Bone marrow (tissue), 2 donors: ENCODE measurements at regions not wholly inside any gene's neighbourhood (a gene's known extent, or its start where the extent isn't known, plus 50 kb on each side); places are given as distances from the start of the nearest gene placed in this dataset.
"Not testable (repeated sequence)": the region's sequence is repeated elsewhere in the genome, so short reads cannot be mapped to it uniquely, and the experiment has no call there.

Experiments
- DNase-seq, 2 donors: peaks; one replicate each; lab custom pipeline; 2025; lab: John Stamatoyannopoulos, UW

DNA sequence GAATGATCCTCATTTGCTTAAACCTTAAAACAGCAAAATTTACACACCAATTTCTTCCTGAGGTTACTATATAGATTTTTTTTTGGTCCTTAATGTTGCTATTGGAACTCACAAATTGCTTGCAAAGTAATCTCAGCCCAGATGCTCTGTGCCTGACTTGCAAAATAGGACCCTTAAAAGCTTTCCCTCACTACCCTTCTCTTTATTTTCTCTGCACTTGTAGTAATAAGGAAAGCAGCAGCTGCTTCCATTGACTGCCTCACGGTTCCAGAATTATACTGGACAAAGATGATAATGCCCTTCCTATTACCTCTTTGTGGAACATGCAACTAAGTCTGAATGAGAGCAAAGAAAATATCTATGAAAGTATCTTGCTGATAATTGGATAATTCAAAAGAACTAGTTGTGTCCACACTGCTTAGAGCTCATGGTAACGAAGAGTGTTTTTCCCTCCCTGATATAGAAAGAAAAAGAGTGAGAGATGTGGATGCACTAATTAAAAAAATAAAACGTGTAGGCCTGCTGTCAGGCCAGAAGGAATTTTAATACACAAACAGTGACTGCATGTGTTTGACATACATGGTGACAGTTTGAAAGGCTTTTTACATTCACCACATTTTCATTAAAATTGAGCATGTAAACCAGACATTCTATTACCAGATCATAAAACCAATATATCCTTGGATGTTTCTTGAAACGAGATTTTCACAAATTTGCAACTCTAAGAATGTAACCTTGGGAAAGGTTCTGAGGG is 783.1 kb downstream of the GBE1 start:
- no peak for DNase-seq

DNA sequence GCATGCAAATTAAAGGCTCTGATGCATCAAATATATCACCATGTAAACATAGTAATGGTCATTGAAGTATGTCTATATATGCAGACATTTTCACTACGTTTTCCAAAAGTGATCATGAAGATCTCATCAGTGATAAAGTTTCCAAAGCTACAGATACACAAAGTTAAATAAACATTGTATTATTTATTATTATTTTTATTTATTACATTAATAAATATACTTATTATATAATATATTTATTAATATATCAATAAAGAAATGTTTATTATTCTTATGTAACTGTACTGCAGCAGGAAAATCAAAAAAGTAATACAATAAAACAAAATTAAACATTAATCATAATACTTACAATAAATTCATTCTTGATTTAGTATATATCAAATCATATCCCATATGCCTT is 791.2 kb downstream of the GBE1 start:
- DNase-seq: no peak

DNA sequence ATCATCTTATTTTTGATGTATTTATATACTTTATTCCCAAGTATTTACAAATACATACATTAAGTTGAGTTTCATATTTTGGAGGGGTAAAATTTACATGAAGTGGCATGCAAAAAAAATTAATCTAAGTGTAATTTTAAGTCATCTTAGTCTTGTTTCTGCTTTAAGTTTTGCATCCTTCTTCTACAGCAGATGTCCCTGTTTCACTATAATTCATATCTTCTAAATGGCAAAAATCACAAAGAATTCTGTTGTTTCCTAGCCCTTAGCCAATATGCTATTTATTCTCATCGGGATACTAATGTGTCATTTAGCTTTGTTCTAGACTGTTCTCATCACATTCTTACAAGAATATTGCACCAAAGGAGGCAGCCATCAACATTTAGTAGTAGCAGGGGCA is 831.9 kb downstream of the GBE1 start:
- DNase-seq: no peak

DNA sequence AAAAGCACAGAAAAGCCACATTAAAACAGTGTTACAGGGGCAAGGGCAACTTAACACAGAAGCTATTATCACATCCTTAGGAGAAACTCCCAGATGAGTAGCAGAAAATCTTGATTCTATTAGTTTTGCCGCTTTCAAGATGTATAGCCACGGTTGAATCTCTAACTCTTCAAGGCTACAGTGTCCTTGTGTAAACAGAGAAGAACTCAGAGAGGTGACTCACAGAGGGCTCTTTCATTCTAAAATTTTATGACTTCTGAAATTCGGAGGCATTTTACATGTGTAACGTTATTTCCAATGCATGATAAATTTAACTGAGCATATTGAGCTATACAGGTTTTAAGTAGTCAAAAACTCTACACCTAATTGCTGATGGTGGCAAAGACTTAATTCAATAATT is 846.6 kb downstream of the GBE1 start:
- no peak for DNase-seq

DNA sequence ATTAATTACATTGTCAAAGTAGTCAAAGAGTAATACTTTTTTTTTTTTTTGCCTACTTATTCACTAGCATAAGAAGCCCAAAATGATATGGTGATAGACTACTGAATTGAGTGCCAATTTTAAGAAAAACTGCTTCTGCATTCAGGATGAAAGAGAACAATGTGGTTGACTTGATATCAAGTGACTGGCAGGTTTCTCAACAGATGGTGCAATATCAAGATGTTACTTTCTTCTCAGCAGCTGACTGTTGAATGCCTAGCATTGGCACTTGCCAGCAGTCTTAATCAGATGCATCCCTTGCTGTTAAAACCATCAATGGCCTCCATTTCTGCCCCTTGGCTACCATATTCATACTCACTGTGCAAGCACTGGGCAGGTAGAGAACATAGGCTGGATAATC is 863.2 kb downstream of the GBE1 start:
- no peak for DNase-seq

DNA sequence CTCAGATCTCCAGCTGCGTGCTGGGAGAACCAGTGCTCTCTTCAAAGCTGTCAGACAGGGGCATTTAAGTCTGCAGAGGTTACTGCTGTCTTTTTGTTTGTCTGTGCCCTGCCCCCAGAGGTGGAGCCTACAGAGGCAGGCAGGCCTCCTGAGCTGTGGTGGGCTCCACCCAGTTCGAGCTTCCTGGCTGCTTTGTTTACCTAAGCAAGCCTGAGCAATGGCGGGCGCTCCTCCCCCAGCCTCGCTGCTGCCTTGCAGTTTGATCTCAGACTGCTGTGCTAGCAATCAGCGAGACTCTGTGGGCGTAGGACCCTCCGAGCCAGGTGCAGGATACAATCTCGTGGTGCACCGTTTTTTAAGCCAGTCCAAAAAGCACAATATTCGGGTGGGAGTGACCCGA is 864.4 kb downstream of the GBE1 start:
- not testable (repeated sequence) for DNase-seq

DNA sequence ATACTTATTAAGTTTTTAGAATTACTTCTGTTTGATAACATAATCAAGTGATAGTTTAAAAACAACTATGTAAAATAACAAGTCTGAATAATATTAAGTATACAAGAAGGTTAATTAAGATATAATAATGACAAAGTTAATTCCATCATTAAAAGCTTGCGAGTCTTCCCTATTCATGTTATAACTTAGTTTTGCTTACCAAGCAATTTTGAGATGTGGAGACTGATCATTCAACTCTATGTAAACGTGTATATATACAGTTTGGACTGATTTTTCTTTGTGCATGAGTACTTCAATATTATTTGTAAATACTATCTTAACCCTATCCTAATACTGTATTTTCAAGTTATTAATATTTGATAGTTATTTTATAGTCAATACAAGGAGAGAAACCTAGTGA is 870.9 kb downstream of the GBE1 start:
- DNase-seq: no peak

DNA sequence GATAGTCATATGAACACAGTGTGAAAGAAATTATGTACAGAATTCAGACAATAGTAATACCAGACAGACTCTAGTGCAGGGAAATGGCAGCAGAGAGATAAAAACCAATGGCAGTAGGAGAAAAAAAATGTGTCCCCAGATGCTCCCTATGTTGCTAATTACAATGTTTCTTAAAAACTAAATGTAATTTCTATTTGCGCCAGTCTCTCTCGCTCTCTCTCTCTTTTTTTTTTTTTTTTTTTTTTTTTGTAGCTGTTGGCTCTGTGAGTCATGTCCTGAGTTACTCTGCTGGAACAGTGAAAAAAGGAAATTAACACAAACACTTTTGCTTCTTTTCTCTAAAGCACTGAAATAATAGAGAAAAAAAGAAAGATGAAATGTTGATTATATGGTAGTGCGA is 871.9 kb downstream of the GBE1 start:
- DNase-seq: no peak

DNA sequence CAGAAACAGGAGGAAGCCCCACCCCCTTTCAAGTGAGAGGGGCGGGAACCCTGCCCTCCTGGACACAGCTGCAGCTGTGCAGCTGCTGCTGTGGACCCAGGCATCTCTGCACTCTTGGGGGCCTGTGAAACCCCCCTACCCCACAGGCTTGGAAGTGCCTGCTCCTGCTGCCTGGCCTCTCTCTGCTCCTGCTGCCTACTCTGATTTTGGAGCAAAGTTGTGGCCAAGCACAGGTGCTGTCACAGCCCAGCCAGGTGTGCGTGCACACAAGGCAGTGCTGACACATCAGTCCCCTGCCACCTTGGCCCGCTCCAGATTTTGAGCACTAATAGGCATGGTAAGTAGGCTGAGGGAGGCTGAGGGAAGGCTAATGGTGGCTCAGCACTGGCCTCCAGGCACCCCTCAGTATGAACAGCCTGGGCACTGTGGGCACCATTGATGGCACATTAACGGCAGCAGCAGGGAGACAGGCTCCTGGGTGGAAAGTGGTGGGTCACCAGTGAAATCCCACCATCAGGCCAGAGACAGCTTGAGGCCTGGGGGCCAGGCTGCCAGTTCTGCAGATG is 890.9 kb downstream of the GBE1 start:
- no peak for DNase-seq

DNA sequence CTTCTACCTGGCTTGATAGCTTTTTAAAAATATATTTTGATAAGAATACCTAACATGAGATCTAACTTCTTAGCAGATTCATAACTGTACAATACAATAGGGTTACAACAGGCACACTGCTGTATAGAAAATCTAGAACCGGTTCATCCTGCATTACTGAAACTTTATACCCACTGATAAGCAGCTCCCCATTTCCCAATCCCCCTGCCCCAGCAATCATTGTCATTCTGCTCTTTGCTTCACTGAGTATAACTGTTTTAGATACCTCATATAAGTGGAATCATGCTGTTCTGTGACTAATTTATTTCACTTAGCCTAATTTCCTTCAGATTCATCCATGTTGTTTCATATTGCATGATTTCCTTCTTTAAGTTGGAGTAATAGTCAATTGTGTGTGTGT is 906.0 kb downstream of the GBE1 start:
- no peak for DNase-seq

DNA sequence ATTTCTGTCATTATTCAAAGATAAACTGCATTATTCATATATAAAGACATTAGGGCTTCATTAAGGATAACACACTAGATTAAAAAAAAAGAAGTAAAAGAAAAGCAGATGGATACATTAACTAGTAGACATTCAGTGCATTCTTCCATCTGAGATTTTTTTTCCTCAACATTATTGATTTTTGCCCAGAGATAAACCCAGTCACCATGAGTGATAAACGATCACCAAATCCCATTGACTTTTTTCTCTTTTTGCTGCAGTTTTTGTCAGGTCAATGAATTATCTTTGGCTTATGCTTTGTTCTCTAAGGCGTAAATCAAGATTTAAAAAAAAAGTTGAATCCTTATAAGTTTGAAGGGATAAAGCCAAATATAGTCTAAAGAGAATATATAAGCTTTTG is 925.0 kb downstream of the GBE1 start:
- DNase-seq: no peak

DNA sequence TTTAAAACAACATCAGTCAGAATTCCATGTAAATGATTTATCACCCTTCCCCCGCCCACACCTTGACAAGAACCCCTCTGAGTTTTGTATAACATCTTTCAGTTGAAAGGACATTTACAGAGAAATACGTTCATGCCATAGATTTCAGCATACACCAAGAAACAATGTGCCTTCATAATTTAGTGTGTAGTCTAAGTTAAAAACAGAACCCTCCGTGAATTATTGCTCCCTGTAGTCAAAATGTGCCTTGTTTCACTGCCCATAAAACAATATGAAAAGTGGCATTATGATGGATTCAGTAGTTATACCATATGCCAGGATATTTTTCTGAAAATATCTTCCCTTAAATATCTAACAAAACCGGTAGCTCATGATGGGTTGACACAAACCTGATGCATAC is 953.9 kb downstream of the GBE1 start:
- no peak for DNase-seq

DNA sequence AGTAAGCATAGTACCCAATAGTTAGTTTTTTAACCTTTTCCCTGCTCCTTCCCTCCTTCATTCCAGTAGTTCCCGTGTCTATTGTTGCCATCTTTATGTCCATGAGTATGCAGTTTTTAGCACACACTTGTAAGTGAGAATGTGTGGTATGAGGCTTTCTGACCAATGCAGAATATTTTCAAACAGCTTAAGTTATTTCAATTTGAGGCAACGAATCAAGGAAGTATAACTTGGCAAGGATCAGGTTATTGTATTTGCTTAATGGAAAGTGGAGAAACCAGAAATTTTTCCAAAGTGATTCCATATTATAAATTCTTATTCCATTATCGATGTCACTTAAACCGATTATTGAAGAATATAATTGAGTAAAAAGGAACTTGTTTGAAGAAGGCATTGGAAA is 954.8 kb downstream of the GBE1 start:
- no peak for DNase-seq

DNA sequence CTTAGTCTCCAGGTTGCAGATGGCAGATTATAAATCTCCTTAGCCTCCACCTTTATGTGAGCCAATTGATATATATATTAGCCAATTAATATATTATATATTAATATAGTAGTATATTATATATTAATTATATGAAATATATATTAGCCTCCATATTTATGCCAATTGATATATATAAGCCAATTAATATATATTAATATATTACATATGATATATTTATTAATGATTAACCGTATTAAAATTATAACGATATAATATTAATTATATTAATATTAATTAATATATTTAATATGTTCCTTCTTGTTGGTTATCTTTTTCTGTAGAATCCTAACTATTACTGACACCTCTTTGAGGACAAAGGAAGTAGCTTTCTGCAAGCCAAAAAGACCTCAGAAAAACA is 972.5 kb downstream of the GBE1 start:
- DNase-seq: no peak

DNA sequence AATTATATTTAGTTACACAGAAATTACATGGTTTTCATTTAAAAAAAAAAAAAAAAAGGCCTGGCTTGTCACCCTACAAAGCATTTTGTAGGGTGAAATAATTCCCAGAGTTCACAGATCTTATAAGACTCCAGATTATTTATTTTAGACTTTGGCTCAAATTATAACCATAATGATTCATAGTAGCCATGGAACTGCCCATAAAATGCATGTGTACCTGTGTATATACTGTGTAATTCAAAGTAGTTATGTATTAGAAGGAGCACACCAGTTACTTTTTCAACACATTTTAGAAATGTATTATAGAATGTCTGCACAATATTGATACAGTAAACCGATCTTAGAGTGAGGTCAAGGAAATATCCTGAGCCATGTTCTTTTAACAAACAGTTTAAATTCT is 975.6 kb downstream of the GBE1 start:
- DNase-seq: no peak

DNA sequence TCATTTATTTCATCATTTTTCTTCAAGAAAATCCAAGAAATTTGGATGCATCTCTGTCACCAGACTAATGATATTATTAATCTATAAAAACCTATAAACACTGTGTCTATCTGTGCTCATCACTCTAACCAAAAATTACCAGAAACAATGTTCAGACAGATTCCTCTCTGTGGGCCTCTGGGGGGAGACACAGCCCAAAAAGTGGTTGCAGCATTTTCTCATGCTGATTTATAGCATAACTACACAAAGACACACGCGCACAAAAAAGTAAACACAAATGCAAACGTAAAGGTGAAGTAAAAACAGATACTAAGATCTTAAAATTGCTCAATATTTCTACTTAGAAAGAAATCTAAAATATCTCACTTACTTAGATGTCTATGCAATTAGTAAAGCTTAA is 976.0 kb downstream of the GBE1 start:
- DNase-seq: no peak

DNA sequence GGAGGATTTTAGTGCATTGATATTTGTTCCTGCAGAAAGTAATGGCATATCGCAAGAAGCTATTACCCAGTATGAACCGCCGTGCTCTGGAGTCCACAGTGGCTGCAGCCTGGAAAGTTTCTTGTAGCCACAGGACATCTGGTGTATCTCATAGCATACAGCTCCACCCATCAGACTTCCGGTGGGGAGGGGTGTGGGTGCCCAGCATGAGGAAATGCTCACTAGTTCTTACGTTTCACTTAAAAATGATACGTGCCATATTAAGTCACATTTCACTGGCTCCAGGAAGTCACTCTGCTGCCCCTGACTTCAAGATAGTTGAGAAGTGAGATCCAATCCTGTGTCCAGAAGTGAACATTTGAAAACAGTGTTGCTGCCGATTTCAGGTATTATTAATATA is 990.4 kb downstream of the GBE1 start:
- DNase-seq: no peak

DNA sequence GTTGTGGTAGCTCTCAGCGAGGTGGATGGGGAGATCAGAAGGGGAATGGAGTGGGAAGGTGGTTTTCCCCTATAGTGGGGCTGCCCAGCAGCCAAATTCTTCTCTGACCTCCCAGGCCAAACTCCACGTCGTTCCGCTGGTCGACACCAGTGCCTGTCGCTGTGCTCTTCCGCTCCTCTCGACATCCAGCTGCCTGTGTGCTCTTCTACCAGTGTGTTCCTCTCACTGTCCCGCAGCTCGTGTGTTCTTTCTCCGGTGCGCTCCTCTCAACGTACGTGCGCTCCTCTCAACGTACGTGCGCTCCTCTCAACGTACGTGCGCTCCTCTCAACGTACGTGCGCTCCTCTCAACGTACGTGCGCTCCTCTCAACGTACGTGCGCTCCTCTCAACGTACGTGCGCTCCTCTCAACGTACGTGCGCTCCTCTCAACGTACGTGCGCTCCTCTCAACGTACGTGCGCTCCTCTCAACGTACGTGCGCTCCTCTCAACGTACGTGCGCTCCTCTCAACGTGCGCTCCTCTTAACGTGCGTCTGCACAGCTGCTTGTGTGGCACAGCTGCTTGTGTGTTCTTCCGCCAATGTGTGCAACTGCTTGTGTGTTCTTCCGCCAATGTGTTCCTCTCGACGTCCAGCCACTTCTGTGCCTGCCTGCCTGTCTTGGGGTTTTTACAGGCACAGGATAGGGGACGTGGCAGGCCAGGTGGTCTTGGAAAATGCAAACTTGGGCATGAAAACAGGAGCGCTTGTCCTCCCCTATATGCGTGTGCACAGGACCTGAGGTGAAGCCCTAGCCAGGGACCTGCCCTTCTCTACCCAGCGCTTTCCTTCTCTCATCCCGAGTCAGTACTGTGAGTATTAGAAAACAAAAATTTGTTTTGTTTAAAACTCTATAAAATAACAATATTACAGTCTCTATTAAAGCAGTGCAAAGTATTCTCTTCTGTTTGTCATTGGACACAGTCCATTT is 991.1 kb downstream of the GBE1 start:
- DNase-seq: no peak

DNA sequence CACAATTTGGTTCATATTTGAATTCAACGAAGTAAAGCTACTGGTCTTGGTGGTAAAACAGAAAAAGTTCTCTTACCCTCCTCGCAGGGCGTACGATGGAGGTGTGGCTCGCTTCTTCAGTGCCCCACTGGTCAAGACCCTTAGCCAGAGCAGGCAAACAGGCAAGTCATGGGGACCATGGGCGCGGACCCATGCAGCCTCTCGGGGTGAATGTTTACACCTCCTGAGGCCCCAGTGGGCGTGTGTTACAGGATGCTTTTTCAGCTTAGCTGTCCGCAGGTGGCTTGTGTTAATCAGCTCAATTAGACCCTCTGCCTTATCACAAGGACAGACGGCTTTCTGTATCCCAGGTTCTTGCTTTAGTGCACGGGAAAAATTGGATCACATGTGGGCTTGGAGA is 991.8 kb downstream of the GBE1 start:
- DNase-seq: no peak

DNA sequence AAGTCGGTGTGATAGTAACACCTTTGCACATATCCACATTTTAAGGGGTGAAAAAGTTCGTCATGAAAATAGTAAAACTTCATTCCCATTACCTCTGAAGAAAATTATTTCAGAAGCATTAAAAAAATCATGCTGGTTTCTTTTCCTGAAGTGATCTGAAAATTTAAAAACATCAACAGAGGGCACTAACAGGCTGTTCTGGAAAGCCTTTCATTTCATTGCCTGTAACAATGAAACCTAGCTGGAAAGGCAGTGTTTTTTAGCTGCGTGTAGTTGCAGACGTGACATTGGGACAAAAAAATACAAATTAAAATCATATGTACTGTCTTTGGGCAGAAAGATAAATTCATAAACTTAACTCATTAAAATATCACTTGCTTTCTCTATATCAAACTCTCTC is 993.8 kb downstream of the GBE1 start:
- DNase-seq: no peak

DNA sequence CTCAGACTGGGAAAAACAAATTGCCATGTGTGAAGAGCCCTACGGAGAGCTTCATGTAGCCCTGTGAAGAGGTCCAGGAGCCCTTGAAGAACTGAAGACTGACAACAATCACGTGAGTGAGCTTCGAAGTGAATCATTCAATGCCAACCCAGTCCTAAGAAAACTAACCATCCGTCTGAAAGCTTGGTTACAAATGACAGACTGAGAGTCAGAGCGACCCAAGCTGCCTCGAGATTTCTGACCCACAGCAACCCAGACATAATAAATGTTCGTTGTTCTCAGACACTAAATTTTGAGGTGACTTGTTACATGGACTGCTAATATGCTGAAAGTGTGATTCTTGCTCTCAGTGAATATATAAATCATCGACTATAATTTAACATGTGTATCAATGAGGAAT is 987.2 kb upstream of the ROBO1 start:
- DNase-seq: no peak

DNA sequence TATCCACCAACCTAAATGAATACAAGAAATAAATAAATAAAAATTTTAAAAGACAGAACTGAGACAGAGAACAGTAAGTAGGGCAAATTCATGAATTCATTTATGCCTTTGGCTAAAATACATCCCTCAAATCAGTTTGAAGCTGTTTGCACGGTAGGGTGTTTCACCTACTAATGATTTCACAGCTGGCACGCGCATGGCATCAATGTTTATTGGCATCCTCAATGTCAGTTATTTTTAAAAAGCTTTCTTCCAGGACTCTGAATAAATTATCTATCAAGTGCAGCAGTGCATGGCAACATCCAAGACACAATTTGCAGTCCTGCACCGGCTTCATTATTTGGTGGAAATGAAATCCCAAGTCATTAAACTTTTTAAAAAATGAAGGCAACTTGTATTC is 985.2 kb upstream of the ROBO1 start:
- no peak for DNase-seq

DNA sequence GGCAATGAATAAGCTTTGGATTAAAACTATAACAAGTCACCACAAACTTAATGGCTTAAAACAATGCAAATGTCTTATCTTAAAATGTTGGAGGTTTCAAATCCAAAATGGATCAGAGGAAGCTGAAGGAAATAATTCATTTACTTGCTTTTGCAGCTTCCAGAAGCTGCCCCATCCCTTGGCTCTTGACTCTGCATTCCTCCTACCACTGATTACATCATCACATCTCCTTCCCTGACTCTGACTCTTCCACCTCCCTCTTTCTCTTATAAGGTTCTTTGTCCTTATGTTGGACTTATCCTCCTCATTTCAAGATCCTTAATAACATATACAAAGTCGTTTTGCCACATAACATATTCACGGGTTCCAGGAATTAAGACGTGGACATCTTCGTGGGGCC is 982.8 kb upstream of the ROBO1 start:
- no peak for DNase-seq
